ENCODE measurements at regions not wholly inside any gene's neighbourhood (a gene's known extent, or its start where the extent isn't known, plus 50 kb on each side); places are given as distances from the start of the nearest gene placed in this dataset.
"Not testable (repeated sequence)": the region's sequence is repeated elsewhere in the genome, so short reads cannot be mapped to it uniquely, and the experiment has no call there.

DNA sequence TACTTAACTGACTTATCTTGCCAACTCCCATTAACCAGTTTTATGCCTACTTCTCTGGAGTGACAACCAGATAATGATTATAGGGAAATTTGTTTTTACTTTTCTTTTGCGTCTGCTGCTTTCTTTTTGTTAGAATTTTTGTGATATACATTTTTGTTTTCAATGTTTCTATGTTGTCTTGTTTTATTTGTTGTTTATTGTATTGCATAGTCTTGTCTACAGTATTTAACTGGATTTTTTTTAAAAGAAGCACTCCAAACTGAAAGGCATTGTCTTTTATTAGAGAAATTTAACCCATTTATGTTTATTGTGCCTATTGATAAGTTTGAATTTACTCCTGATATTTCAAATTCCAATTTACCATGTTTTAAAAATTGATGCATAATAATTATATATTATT lies 264.9 kb downstream of the NPIPA7 start:
- TF ChIP-seq, protein P1, sequence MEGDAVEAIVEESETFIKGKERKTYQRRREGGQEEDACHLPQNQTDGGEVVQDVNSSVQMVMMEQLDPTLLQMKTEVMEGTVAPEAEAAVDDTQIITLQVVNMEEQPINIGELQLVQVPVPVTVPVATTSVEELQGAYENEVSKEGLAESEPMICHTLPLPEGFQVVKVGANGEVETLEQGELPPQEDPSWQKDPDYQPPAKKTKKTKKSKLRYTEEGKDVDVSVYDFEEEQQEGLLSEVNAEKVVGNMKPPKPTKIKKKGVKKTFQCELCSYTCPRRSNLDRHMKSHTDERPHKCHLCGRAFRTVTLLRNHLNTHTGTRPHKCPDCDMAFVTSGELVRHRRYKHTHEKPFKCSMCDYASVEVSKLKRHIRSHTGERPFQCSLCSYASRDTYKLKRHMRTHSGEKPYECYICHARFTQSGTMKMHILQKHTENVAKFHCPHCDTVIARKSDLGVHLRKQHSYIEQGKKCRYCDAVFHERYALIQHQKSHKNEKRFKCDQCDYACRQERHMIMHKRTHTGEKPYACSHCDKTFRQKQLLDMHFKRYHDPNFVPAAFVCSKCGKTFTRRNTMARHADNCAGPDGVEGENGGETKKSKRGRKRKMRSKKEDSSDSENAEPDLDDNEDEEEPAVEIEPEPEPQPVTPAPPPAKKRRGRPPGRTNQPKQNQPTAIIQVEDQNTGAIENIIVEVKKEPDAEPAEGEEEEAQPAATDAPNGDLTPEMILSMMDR (IDR thresholded peaks at IDR 0.05): not testable (repeated sequence)
- not testable (repeated sequence) for TF ChIP-seq POLR2AphosphoS5 (IDR thresholded peaks at IDR 0.05); POLR2A (IDR thresholded peaks at IDR 0.05); EP300 (IDR thresholded peaks at IDR 0.05; ENCODE audit: low read depth)
